C4-2B (cell line): ENCODE measurements at regions not wholly inside any gene's neighbourhood (a gene's known extent, or its start where the extent isn't known, plus 50 kb on each side); places are given as distances from the start of the nearest gene placed in this dataset.

Experiments used
- ZFX ChIP-seq: fragments of 450-650 bp; IDR thresholded peaks from 2 replicates; pipeline ENCODE4 v1.6.1; 2017
- TF ChIP-seq, protein P1 (sequence below): fragments of 450-650 bp; conservative IDR thresholded peaks from 2 replicates; pipeline ENCODE4 v1.5.1; 2017; ENCODE audit warnings: mild to moderate bottlenecking

GRCh38 chr15:46174122-46174521, 539.3 kb downstream of the SQOR start:
- TF ChIP-seq, protein P1, sequence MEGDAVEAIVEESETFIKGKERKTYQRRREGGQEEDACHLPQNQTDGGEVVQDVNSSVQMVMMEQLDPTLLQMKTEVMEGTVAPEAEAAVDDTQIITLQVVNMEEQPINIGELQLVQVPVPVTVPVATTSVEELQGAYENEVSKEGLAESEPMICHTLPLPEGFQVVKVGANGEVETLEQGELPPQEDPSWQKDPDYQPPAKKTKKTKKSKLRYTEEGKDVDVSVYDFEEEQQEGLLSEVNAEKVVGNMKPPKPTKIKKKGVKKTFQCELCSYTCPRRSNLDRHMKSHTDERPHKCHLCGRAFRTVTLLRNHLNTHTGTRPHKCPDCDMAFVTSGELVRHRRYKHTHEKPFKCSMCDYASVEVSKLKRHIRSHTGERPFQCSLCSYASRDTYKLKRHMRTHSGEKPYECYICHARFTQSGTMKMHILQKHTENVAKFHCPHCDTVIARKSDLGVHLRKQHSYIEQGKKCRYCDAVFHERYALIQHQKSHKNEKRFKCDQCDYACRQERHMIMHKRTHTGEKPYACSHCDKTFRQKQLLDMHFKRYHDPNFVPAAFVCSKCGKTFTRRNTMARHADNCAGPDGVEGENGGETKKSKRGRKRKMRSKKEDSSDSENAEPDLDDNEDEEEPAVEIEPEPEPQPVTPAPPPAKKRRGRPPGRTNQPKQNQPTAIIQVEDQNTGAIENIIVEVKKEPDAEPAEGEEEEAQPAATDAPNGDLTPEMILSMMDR, result no peak
- TF ChIP-seq ZFX, result no peak
